ENCODE measurements at regions not wholly inside any gene's neighbourhood (a gene's known extent, or its start where the extent isn't known, plus 50 kb on each side); places are given as distances from the start of the nearest gene placed in this dataset.

GRCh38 chr10:127648885-127649284 is 88.1 kb upstream of the FOXI2 start:
- Histone ChIP-seq H3K4me3 (replicated peaks in 1 of 3; ENCODE audit: insufficient read depth in 1 of 3, low read depth in 1 of 3, low read length in 3 of 3) (no peak overlapping the region), H2AFZ (ENCODE audit: low read depth, low read length) (no peak overlapping the region), H3K4me2 (ENCODE audit: insufficient read depth, low read length) (no peak overlapping the region), H3K9me1 (replicated peaks; ENCODE audit: control insufficient read depth, extremely low read depth, insufficient read depth, low read length) (no peaks in the 10 kb centered on the region), H3K27ac (ENCODE audit: insufficient read depth, low read depth, low read length) (no peak overlapping the region), H3K36me3 (ENCODE audit: control insufficient read depth in 2 of 2, extremely low read depth in 1 of 2, insufficient read depth in 2 of 2, low read length in 2 of 2) (no peaks in the 10 kb centered on the region), H3K27me3 (ENCODE audit: control insufficient read depth in 2 of 2, insufficient read depth in 2 of 2, low read length in 2 of 2) (no peaks in the 10 kb centered on the region), H3K9ac (replicated peaks; ENCODE audit: extremely low read depth, insufficient read depth, low read length) (no peak overlapping the region), H3K79me2 (ENCODE audit: control insufficient read depth, insufficient read depth, low read length) (no peaks in the 10 kb centered on the region), H3K4me1 (ENCODE audit: control insufficient read depth, extremely low read depth, insufficient read depth, low read length) (no peaks in the 10 kb centered on the region), H4K20me1 (replicated peaks; ENCODE audit: control insufficient read depth, extremely low read depth, insufficient read depth, low read length) (no peaks in the 10 kb centered on the region), H3K9me3 (replicated peaks; ENCODE audit: control insufficient read depth, insufficient read depth, low read length) (no peaks in the 10 kb centered on the region)
- no peak for FAIRE-seq
- BruUV-seq (replicated peaks) = no TSS peak
- CTCF ChIA-PET = interaction anchor here (2.2 kb wide), 1 partner anchor 205 kb away, joined by 29 read pairs; no protein-coding TSS in a partner anchor
- POLR2A ChIA-PET = no interaction called here
- no peak for DNase-seq (ENCODE audit: low read depth, low spot score)
- TF ChIP-seq POLR2AphosphoS5 (IDR thresholded peaks at IDR 0.05; ENCODE audit: insufficient read depth, low read depth, low read length) = no peak
- no peak for TF ChIP-seq GATA2 (IDR thresholded peaks at IDR 0.05; ENCODE audit: insufficient read depth, insufficient read length, low read depth, low read length)
- TF ChIP-seq JUN (IDR thresholded peaks at IDR 0.05; ENCODE audit: borderline replicate concordance, insufficient read depth, insufficient read length, low read depth) = no peak
- no peak for TF ChIP-seq CTCF (IDR thresholded peaks at IDR 0.05; ENCODE audit: extremely low read depth in 1 of 2, insufficient read depth in 1 of 2, low read depth in 1 of 2, low read length in 2 of 2)
- no peak for TF ChIP-seq MAX (IDR thresholded peaks at IDR 0.05; ENCODE audit: insufficient read depth, insufficient read length)
- no peak for TF ChIP-seq EZH2 (IDR thresholded peaks at IDR 0.05; ENCODE audit: borderline replicate concordance, low read depth, low read length, severe bottlenecking)
- no peak for TF ChIP-seq POLR2A (IDR thresholded peaks at IDR 0.05; ENCODE audit: low read depth, low read length)
- TF ChIP-seq FOS (IDR thresholded peaks at IDR 0.05; ENCODE audit: borderline replicate concordance, insufficient read depth, low read length) = no peak
- no peak for TF ChIP-seq MYC (IDR thresholded peaks at IDR 0.05; ENCODE audit: low read depth, low read length)
- dilution Hi-C loops (cut with MboI; ENCODE audit: extremely low pct_ligation_motif_present, low sequenced_read_pairs) = no loop called here
- intact Hi-C loops (cut with micrococcal nuclease) = loop anchor here (1.0 kb wide), 1 partner anchor 205 kb away; no protein-coding TSS in a partner anchor

Data from endothelial cell of umbilical vein (primary cell).